GM12872 (cell line): ENCODE measurements at regions not wholly inside any gene's neighbourhood (a gene's known extent, or its start where the extent isn't known, plus 50 kb on each side); places are given as distances from the start of the nearest gene placed in this dataset.

Experiments
- CTCF ChIP-seq: IDR thresholded peaks from 3 replicates; pipeline ENCODE4 v1.5.1; 2011; ENCODE audit warnings: low read depth, mild to moderate bottlenecking, low read length, moderate library complexity; ENCODE audit not compliant: insufficient read depth

- no peak for TF ChIP-seq CTCF
Measured at GRCh38 chr5:71982717-71983395, 124.4 kb upstream of the MAP1B start.

GRCh38 chr5:71986101-71986500, 121.2 kb upstream of the MAP1B start:
- no peak for TF ChIP-seq CTCF

- TF ChIP-seq CTCF: no peak
Measured at GRCh38 chr5:71988808-71989207, 118.5 kb upstream of the MAP1B start.

GRCh38 chr5:71993600-71993999, 113.7 kb upstream of the MAP1B start:
- TF ChIP-seq CTCF: no peak

GRCh38 chr5:71996789-71997188, 110.5 kb upstream of the MAP1B start:
- TF ChIP-seq CTCF: no peak

GRCh38 chr5:71998746-71999145, 108.5 kb upstream of the MAP1B start:
- no peak for TF ChIP-seq CTCF

GRCh38 chr5:72000707-72001106, 106.6 kb upstream of the MAP1B start:
- no peak for TF ChIP-seq CTCF

- TF ChIP-seq CTCF: no peak
Measured at GRCh38 chr5:72005671-72006070, 101.6 kb upstream of the MAP1B start.
